ENCODE measurements at regions not wholly inside any gene's neighbourhood (a gene's known extent, or its start where the extent isn't known, plus 50 kb on each side); places are given as distances from the start of the nearest gene placed in this dataset.

DNA sequence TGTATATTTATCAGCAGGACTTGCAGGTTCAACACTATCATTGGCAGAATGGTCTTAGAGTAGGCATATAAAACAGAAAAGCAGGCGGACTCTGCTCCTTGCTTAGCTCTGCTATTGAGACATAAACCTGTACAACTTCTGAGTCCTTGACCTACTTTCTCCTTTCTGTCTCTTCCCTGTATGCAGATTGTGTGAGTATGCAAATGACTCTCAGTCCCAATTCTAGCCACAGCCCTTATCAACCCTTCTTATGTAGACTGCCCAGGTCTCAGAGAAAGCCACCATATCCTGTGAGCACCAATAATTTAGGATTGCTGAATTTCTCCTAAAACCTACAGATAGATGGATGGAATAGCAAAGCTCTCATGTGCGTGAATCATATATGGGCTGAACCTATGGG, 367.6 kb upstream of the DDI1 start:
- no peaks in the 10 kb centered on the region for H3K9me3 ChIP-seq (ENCODE audit: control insufficient read depth in 4 of 4, low read length in 3 of 4)
- H3K4me3 ChIP-seq (ENCODE audit: low read depth in 1 of 3, low read length in 3 of 3) = no peak overlapping the region
- no peak for DNase-seq (ENCODE audit: low spot score)
- WGBS = 92% methylated on average over 2 of the region's 2 CpGs
- H3K27ac ChIP-seq (ENCODE audit: low read depth in 1 of 2, low read length in 2 of 2) = no peak overlapping the region
- H3K27me3 ChIP-seq (ENCODE audit: control insufficient read depth in 4 of 4, insufficient read depth in 4 of 4, low read length in 3 of 4) = no peaks in the 10 kb centered on the region
- H3K9ac ChIP-seq (ENCODE audit: low read depth in 1 of 2, low read length in 2 of 2) = no peak overlapping the region
- TF ChIP-seq, protein P1, sequence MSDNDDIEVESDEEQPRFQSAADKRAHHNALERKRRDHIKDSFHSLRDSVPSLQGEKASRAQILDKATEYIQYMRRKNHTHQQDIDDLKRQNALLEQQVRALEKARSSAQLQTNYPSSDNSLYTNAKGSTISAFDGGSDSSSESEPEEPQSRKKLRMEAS (IDR thresholded peaks at IDR 0.05) = no peak
- TF ChIP-seq GABPA (IDR thresholded peaks at IDR 0.05 in 1 of 2, conservative IDR thresholded peaks at IDR 0.05 in 1 of 2) = no peak
- TF ChIP-seq TAF1 (conservative IDR thresholded peaks at IDR 0.05) = no peak
- no peak for TF ChIP-seq HNF4A (conservative IDR thresholded peaks at IDR 0.05)
- H3K36me3 ChIP-seq (ENCODE audit: control insufficient read depth in 4 of 4, insufficient read depth in 3 of 4, low read depth in 1 of 4, low read length in 3 of 4) = no peaks in the 10 kb centered on the region
- H3K4me1 ChIP-seq (ENCODE audit: control insufficient read depth in 4 of 4, insufficient read depth in 4 of 4, low read length in 3 of 4) = no peaks in the 10 kb centered on the region

DNA sequence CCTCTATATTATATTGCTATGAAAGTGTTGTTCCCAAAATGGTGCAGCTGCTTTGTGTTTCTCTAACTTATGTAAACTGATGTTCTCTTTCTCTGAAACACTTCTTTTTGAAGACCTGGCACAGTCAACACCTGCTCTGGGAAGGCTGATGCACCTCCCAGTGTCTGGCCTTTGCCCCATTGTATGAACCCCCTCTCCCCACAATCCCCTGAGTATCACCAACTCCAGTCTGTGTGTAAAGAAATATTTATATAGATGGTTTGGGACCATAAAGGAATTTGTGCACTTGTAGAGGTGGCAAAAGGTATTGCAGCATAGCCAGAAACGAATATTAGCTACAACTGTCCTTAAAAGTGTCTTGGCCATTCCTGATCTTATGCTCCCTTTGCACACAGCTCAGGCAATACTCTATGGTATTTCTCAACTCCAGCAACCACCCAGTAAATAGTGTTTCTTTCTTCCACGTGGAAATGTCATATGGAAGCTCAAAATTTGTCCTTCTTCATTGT, 365.2 kb upstream of the DDI1 start:
- H3K36me3 ChIP-seq (ENCODE audit: control insufficient read depth in 4 of 4, insufficient read depth in 3 of 4, low read depth in 1 of 4, low read length in 3 of 4) = no peaks in the 10 kb centered on the region
- H3K4me1 ChIP-seq (ENCODE audit: control insufficient read depth in 4 of 4, insufficient read depth in 4 of 4, low read length in 3 of 4) = no peaks in the 10 kb centered on the region
- H3K9me3 ChIP-seq (ENCODE audit: control insufficient read depth in 4 of 4, low read length in 3 of 4) = no peaks in the 10 kb centered on the region
- no peak overlapping the region for H3K9ac ChIP-seq (ENCODE audit: low read depth in 1 of 2, low read length in 2 of 2)
- H3K4me3 ChIP-seq (ENCODE audit: low read depth in 1 of 3, low read length in 3 of 3) = no peak overlapping the region
- H3K27me3 ChIP-seq (ENCODE audit: control insufficient read depth in 4 of 4, insufficient read depth in 4 of 4, low read length in 3 of 4) = peaks cover 0 to 2% (median 0%) of the 10 kb centered on the region in 4 donors
- DNase-seq (ENCODE audit: low spot score) = no peak
- WGBS = 46% methylated on average over 2 of the region's 2 CpGs
- TF ChIP-seq, protein P2, sequence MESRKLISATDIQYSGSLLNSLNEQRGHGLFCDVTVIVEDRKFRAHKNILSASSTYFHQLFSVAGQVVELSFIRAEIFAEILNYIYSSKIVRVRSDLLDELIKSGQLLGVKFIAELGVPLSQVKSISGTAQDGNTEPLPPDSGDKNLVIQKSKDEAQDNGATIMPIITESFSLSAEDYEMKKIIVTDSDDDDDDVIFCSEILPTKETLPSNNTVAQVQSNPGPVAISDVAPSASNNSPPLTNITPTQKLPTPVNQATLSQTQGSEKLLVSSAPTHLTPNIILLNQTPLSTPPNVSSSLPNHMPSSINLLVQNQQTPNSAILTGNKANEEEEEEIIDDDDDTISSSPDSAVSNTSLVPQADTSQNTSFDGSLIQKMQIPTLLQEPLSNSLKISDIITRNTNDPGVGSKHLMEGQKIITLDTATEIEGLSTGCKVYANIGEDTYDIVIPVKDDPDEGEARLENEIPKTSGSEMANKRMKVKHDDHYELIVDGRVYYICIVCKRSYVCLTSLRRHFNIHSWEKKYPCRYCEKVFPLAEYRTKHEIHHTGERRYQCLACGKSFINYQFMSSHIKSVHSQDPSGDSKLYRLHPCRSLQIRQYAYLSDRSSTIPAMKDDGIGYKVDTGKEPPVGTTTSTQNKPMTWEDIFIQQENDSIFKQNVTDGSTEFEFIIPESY (IDR thresholded peaks at IDR 0.05) = no peak
- TF ChIP-seq GABPA (IDR thresholded peaks at IDR 0.05 in 1 of 2, conservative IDR thresholded peaks at IDR 0.05 in 1 of 2) = no peak
- TF ChIP-seq JUND (IDR thresholded peaks at IDR 0.05) = no peak
- no peak for TF ChIP-seq HNF4A (conservative IDR thresholded peaks at IDR 0.05)
- TF ChIP-seq, protein P1 (IDR thresholded peaks at IDR 0.05) = no peak
- TF ChIP-seq NR2F2 (IDR thresholded peaks at IDR 0.05) = no peak
- no peak for TF ChIP-seq ATF3 (IDR thresholded peaks at IDR 0.05)
- no peak for TF ChIP-seq SP1 (IDR thresholded peaks at IDR 0.05)
- TF ChIP-seq REST (IDR thresholded peaks at IDR 0.05) = no peak
- no peak for TF ChIP-seq RXRA (IDR thresholded peaks at IDR 0.05)
- no peak for TF ChIP-seq FOXA2 (IDR thresholded peaks at IDR 0.05)
- no peak for TF ChIP-seq YY1 (IDR thresholded peaks at IDR 0.05)
- no peak for TF ChIP-seq HNF4G (IDR thresholded peaks at IDR 0.05)
- no peak for TF ChIP-seq CTCF (IDR thresholded peaks at IDR 0.05; ENCODE audit: low read depth, low read length, missing input control)
- no peak for TF ChIP-seq RAD21 (IDR thresholded peaks at IDR 0.05)
- no peak overlapping the region for H3K27ac ChIP-seq (ENCODE audit: low read depth in 1 of 2, low read length in 2 of 2)

All from liver (tissue), 8 donors.